CMK (cell line): ENCODE measurements at regions not wholly inside any gene's neighbourhood (a gene's known extent, or its start where the extent isn't known, plus 50 kb on each side); places are given as distances from the start of the nearest gene placed in this dataset.
"Not testable (repeated sequence)": the region's sequence is repeated elsewhere in the genome, so short reads cannot be mapped to it uniquely, and the experiment has no call there.

Source experiments
- DNase-seq: peaks from one replicate; pipeline ENCODE4 v3.0.0-alpha.2; 2010; ENCODE audit warnings: low read depth

DNA sequence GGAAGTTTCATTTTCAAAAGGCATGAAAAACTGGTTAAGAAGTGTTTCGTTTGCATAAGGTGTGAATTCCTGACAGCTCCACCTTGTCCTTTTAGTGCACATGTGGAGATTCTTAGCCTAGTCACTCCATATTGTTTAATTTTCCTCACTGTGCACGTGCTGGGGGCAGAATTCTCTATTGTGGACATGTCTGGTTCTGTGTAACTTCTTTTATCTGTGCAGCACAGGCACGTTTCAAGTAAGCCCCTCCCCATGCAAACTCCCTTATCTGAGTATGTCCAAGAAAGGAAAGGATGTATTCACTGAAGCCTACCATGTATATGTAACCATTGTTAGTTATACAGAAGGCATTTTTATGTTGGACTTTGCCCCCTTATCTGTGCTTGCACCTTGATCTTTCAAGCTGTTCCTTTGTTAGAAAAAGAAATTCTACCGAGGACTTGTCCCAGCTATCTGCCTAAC, 1346.3 kb downstream of the REEP3 start:
- peak; percentile 94 for DNase-seq

DNA sequence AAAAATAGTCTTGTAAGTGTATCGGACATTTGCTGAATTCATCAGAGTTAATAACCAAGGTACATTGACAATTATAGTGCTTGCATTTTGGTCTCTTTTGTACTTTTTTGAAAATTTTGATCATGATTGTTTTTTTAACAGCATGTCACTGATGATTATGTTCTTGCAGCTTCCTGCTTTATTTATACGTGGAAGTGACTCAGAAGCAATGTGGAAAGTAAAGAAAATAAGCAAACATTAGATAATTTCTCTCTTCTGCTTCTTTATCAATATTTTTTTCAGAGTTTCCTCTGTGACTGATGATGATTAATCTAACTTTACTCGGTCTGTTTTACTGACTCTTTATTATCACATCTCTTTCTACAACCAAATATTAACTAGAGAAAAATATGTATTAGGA, 1351.9 kb downstream of the REEP3 start:
- no peak for DNase-seq

DNA sequence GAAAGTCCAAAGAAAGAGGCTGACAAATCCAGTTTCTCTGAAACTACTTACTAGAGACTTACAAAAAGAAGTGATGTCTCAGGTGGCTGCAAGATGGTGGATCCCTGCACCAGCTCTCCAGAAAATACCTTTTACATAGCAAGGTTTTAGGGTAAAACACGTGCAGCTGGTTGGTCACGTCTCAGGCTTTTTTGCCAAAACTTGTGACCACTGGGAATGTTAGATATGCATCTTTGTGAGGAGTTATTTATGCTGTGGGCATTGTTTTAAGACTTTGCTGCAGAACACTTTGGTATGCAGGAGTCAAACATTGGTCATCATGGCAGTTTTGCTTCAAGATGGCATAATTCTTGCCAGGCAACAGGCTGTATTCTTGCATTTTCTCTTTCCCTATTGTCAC, 1352.8 kb downstream of the REEP3 start:
- no peak for DNase-seq

DNA sequence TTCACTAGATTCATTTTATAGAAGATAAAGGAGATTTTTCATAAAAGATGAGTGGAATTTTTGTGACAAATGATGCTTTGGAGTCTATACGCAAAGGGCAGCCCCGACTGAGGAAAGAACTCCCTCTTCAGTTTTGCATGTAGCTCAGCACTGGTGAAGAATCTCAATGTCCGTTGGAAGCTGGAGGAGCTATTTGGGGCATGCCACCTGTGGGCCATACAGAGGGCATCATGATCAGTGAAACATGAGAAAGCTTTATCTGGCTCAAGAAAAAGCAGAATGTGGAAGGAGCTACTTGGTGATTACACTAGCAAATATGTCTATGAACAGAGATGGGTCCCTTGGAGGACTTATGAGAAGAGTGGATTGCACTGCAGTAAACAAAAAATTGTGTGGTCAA, 1359.3 kb downstream of the REEP3 start:
- no peak for DNase-seq

DNA sequence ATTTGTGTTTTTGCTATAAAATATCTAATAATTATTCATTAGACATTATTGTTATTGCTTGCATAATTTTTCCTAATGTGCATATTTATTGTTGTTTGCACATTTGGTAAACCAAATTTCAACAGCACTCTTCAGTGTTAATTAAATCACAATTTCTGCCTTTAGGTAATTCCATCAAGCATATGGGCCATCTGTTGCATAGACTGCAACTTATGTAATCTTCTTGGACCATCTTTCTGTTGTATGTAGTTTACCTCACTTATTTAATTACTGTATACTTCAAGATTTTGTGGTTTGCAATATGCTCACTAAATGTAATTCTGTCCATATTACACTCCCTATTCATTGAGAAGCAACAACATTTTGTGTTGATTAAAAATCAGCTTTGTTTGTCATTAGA, 1360.1 kb downstream of the REEP3 start:
- DNase-seq, result no peak

DNA sequence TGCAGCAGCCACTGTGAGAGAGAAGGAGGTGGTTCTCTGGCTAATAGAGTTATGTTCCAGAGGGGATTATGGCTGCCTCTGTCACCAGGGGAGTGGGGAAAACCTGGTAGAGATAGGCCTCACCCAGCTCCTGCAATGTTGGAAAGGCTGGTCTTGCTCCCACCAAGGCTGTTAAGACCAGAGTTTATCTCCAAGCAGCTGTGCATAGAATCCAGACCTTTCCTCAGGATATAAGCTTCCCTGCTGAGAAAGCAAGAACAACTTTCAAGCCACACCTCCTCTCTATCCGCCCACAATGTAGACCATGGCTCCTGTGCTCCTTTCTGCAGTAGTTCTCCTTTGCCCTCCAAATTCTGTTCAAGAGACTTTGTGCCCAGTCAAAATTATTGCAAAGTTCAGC, 1375.4 kb downstream of the REEP3 start:
- DNase-seq, result no peak

DNA sequence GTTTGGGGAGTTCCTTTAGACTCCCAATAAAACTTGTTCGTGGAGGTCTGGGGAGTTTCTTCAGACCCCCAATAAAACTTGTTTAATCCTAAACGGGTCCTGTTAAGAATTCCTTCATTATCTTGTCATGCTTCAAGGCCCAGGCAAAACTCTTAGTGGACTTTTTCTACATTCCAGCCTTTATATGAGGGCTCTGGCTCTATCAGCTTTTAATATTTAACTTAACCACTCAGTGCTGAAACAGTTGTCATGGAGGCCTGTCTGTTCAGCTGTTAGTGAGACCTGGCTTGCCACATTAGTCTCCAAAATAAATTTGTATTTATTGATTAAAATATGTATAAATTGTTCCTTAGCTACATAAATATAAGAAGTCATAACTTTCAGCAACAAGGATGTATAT, 1385.1 kb downstream of the REEP3 start:
- DNase-seq, result not testable (repeated sequence)

DNA sequence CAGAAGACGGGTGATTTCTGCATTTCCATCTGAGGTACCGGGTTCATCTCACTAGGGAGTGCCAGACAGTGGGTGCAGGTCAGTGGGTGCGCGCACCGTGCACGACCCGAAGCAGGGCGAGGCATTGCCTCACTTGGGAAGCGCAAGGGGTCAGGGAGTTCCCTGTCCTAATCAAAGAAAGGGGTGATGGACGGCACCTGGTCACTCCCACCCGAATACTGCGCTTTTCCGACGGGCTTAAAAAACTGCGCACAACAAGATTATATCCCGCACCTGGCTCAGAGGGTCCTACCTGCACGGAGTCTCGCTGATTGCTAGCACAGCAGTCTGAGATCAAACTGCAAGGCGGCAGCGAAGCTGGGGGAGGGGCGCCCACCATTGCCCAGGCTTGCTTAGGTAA, 1403.1 kb downstream of the REEP3 start:
- not testable (repeated sequence) for DNase-seq

DNA sequence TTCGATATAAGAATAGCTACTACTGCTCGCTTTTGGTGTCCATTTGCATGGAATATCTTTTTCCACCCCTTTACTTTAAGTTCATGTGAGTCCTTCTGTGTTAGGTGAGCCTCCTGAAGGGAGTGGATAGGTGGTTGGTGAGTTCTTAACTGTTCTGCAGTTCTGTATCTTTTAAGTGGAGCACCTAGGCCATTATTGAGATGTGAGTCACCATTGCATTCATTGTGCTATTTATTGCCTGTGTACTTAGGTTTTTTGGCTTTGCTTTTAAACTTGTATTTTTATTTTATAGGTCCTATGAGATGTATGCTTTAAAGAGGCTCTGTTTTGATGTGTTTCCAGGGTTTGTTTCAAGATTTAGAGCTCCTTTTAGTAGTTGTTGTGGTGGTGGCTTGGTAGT, 1430.8 kb downstream of the REEP3 start:
- no peak for DNase-seq

DNA sequence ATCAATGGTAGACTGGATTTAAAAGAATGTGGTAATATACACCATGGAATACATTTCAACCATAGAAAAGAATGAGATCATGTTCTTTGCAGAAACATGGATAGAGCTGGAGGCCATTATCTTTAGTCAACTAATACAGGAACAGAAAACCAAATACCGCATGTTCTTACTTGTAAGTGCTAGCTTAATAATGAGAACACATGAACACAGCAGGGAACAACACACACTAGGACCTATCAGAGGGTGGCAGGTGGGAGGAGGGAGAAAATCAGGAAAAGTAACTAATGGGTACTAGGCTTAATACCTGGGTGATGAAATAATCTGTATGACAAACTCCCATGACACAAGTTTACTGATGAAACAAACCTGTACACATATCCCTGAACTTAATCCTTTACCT, 1435.2 kb downstream of the REEP3 start:
- no peak for DNase-seq

DNA sequence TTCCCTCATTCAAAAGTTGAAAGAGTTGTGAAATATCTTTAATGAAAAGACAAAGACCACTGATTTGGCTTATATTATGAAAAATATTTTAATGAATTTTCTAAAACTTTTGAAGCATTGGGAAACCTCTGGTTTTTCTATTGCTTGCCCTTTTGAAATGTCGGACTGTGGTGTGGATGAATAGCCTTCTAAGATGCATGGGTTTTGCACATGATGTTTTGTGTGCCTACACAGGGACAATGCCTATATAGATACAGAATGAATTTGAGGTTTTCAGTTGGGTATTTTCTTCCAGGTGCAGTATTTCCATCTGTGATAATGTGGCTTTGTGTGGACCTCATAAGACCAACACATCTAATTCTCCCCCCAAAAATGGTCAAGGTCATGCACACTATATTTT, 1437.9 kb downstream of the REEP3 start:
- no peak for DNase-seq

DNA sequence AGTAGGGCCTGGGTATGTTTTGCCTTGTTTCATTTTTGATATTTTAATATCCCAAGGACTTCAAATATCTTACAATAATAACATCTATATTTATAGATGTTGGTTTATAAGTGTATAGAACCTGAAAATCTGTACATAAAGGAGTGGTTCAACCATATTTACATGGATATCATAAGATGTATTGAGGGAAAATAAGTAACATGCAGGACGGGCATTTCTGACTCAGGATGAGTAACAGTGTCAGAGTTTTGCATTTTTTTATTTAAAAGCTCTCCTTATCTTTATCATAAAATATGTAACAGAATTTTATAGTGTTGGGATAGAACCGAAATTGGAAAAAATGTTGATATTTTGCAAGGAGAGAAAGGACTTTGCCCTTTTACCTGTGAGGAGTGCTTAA, 1438.7 kb downstream of the REEP3 start:
- no peak for DNase-seq

DNA sequence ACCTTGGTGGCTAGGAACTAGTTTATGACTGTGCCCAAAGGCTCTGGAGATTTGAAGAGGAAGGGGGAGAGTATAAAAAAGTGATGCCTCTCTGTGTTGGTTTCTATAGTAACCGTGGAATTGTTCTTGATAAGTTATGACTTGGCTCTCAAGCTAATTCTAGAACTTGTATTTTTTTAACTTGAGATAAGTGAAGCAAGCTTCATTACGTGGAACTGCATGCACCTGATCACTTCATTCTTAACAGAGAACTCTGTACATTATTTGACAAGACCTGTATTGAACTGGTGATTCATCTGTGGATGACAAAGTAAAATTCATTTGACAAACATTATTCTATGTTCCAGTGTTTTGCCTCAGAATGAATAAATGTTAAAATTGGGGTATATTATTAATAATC, 1452.2 kb downstream of the REEP3 start:
- DNase-seq, result no peak

DNA sequence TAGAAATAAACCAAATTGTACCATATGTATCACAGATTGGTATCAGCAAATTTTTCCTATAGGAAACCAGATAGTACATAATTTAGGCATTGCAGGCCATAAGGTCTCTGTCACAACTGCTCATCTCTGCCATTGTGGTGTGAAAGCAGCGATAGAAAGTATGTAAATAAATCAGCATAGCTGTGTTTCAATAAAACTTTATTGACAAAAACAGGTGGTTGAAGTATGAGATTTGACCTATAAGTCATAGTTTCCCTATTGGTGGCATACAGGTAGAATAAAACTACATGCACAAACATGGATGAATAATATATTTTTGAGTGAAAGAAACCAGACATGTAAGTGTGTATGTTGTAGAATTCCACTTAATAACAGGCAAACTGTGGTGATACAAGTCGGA, 1454.9 kb downstream of the REEP3 start:
- DNase-seq, result no peak

DNA sequence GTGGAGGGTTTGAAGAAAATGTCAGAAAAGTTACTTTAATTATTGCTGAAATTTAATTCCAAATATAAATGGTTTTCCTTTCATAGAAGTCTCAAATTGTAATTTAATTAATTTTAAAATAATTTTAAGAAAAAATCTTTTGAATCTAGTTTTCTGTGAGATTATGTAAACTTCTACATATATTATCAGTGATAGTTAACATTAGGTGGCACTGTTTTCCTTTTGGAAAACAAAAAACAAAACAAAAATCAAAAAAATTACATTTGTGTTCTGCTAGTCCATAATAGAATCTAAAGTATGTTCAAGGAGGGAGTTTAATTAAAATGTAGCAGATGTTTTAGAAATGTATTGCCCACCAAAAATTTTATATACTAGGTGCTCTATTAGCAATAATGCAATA, 1456.7 kb downstream of the REEP3 start:
- no peak for DNase-seq

DNA sequence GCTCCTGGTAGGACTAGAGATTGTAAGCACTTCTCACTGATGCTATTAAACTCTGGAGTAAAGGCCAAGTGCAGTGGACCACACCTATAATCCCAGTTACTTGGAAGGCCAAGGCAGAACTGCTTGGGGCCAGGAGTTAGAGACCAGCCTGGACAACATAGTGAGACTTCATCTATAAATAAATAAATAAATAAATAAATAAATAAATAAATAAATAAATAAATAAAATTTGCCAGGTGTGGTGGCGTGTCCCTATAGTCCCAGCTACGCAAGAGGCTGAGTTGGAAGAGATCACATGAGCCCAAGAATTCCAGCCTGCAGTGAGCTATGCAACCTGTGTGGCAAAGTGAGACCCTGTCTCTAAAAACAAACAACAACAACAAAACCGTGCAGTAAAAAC, 1475.7 kb downstream of the REEP3 start:
- no peak for DNase-seq

DNA sequence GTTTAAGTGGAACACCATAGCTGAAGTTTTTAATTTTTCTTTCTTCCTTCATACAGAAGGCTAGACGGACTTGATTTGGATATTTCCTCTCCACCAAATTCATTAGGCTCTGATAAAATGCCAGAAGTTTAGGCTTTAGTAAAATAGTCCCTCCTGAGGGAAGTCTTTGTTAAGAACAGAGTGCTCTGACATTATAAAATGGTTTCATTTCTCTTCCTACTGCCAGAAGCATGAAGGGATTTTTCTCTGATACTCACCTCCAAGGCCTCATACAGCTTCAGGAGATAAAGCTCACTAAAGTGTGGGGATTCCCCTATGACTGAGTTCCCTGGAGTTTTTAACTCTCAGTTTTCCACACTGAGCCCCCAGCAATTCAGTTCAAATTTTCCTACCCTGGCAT, 1489.6 kb downstream of the REEP3 start:
- no peak for DNase-seq

DNA sequence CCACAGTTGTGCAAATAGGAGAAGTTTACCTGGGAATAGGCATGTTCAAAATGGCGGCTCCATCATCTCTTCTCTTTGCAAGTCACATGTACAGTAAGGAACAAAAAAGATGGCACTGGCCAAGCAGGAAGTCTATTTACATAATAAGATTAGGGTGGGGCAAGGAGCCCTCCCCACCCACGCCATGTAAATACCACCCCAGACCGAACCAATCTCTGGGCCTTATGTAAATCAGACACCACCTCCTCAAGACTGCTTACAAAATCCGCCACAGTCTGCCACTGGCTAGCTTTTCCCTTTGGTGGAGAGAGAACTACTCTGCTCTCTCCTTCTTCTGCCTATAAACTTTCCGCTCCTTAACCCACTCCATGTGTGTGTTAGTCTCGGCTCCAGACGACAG, 1496.3 kb downstream of the REEP3 start:
- no peak for DNase-seq

DNA sequence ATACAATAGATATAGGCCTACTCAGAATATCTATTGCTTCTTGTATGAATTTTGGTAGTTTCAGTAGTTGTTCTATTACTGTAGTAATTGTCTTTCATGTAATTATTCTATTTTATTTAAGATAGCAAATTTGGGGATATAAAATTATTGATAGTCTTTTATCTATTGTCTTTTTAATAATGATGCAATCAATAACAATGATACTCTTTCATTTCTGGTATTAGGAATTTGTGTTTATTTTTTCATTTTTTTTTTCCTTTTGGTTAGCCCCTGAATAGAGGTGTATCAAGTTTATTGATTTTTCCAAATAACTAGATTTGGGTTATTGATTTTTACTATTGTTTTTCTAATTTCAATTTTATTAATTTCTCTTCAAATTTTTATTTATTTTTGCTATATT, 1503.7 kb downstream of the REEP3 start:
- no peak for DNase-seq

DNA sequence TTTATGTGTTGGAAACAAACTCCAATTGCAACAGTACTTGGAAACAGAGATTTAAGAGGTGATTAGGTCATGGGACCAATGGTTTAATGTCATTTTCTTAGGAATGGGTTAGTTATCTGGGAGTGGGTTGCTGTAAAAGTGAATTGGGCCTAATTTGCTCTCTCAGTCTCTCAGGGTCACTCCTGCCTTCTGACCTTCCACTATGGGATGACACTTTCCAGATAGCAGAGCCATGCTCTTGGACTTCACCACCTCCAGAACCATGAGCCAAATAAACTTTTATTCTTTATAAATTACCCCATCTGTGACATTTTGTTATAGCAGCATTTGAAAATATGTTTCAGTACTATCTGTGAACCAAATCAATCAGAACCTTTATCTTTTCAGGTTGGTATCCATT, 1509.1 kb downstream of the REEP3 start:
- DNase-seq, result no peak

DNA sequence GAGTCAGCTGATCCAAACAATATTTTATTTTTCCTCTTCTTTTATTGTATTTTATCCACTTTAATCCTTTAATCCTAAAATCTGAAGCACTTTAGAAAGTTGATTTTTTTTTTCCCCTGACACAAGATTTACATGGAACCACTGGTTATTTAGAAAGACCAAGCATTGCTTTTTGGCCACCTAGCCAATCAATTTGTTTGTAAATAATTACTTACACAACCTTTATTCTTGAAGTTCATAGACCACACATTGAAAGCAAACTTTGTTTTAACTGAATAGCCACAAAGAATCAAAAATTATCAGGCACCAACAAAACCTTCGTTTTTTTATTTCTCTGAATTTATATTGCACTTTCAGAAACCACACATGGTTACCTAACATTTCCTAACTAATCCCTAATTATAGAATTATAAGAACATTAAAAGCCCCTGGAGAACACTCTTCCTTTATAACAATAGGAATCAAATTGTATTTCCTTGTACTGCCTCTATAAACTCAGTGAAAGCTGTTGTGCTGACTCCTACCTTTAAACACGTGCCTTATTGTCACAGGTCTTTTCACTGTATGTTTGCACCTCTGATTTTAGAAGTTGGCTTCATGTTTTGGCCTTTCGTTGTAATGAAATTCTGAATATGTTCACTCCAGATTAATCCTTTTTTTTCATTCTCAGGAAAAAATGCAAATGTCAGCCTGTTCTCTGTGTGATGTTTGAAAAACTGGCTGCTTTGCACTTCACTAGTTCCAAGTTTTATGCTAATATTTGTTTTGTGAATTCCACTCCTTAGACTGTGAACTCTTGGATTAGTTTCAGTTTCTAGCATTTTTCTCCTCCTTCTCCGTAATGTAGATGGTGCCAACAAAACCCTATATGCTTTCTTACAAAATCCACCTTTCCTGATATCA, 1511.9 kb downstream of the REEP3 start:
- DNase-seq, result no peak

DNA sequence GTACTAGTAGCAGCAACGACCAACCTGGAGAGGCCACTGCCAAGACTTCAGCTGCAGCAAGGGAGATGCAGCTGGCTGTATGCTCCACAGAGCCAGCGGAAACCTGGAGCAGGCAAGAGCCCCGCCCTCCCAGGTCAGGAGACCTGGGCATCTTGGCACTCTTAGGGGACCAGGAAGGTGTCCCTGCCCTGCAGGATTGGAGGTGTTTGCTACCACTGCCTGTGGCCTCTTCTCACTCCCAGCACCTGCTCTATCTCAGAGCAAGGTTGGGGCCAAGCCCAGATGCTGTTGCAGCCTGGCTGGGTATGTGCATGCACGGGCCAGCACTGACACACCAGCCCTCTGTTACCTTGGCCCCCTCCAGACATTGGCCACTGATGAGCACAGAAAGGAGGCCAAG, 1512.8 kb downstream of the REEP3 start:
- DNase-seq, result no peak

DNA sequence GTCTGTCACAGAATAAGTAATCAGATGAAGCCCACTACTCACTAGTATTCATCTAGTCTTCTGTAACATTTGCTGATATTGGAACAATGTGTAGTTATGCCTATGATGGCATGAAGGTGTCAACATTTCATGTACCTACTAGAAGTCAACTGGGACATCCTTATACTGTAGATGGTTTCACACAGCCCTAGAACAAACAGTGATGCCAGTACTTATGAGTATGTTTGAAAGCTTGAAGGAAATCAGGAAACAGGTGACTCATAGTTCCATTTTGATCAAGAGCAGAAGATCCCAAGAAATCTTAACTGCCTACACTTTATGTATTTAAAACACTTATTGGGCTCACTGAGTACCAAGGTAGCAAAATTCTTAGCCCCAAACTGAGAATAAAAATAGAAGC, 1519.6 kb downstream of the REEP3 start:
- no peak for DNase-seq

DNA sequence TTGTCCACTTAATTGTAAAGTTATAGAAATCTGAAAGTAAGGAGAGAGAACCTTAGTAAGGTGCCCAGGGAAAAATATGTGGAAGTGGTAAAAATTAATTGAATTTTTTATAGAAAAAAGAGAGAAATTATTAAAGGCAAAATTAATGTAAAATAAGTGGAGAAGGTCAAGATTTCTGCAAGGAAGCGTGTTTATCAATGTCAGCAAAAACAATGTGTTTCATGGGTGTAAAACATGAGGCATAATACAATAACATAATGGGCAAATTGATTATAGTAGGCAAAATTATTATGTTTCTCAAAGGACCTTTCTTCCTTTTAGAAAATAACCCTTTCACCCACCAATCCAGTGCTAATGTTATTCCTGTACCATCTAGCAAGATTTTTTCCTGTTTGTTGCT, 1520.1 kb downstream of the REEP3 start:
- DNase-seq, result no peak
